ENCODE measurements at regions not wholly inside any gene's neighbourhood (a gene's known extent, or its start where the extent isn't known, plus 50 kb on each side); places are given as distances from the start of the nearest gene placed in this dataset.
"Not testable (repeated sequence)": the region's sequence is repeated elsewhere in the genome, so short reads cannot be mapped to it uniquely, and the experiment has no call there.

DNA sequence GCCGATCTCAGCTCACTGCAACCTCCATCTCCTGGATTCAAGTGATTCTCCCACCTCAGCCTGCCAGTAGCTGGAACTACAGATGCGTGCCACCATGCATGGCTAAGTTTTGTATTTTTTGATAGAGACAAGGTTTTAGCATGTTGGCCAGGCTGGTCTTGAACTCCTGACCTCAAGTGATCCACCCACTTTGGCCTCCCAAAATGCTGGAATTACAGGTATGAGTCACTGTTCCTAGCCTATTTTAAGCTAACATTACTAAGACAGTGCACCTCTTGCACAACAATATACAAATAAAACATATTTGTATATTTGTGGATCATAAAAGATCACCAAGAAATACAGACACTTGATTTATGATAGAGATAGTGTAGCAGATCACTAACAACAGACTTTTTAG, 139.1 kb downstream of the DUSP10 start:
- Histone ChIP-seq H3K4me1 (ENCODE audit: insufficient read depth, low read length, poor library complexity, severe bottlenecking) (no peaks in the 10 kb centered on the region), H3K36me3 (ENCODE audit: insufficient read depth, low read length) (no peaks in the 10 kb centered on the region), H3K9me2 (ENCODE audit: insufficient read depth, low read length) (no peaks in the 10 kb centered on the region), H3K79me2 (ENCODE audit: insufficient read depth, low read depth, low read length) (no peaks in the 10 kb centered on the region), H2AFZ (ENCODE audit: low read length) (no peak overlapping the region), H3K9me3 (ENCODE audit: low read length) (no peaks in the 10 kb centered on the region), H3K27ac (ENCODE audit: low read depth, low read length, poor library complexity, severe bottlenecking) (no peak overlapping the region), H4K20me1 (ENCODE audit: insufficient read depth, low read length) (no peaks in the 10 kb centered on the region), H3K4me2 (ENCODE audit: low read length) (no peak overlapping the region), H3K4me3 (ENCODE audit: low read depth, low read length, poor library complexity, severe bottlenecking) (no peak overlapping the region)
- intact Hi-C loops (cut with micrococcal nuclease; ENCODE audit: unreplicated experiment): no loop called here
- no peak for DNase-seq (ENCODE audit: low spot score)
- no TSS peak for BruUV-seq (replicated peaks)
- ChIA-PET CTCF (ENCODE audit: unreplicated experiment) (no interaction called here), POLR2A (no interaction called here)
- TF ChIP-seq EZH2phosphoT487 (IDR thresholded peaks at IDR 0.05; ENCODE audit: borderline replicate concordance, low read depth, low read length): no peak

GRCh38 chr1:221604390-221604789, 137.5 kb downstream of the DUSP10 start:
- H3K36me3 ChIP-seq (ENCODE audit: insufficient read depth, low read length); H3K27ac ChIP-seq (ENCODE audit: low read depth, low read length, poor library complexity, severe bottlenecking); H3K4me3 ChIP-seq (ENCODE audit: low read depth, low read length, poor library complexity, severe bottlenecking); H3K4me2 ChIP-seq (ENCODE audit: low read length); H2AFZ ChIP-seq (ENCODE audit: low read length); DNase-seq (ENCODE audit: low spot score); H4K20me1 ChIP-seq (ENCODE audit: insufficient read depth, low read length); H3K79me2 ChIP-seq (ENCODE audit: insufficient read depth, low read depth, low read length); H3K4me1 ChIP-seq (ENCODE audit: insufficient read depth, low read length, poor library complexity, severe bottlenecking); H3K9me2 ChIP-seq (ENCODE audit: insufficient read depth, low read length); intact Hi-C loops (cut with micrococcal nuclease; ENCODE audit: unreplicated experiment); BruUV-seq (replicated peaks); H3K9me3 ChIP-seq (ENCODE audit: low read length); POLR2A ChIA-PET; CTCF ChIA-PET (ENCODE audit: unreplicated experiment): not testable (repeated sequence)

- Histone ChIP-seq H3K9me2 (ENCODE audit: insufficient read depth, low read length) (no peaks in the 10 kb centered on the region), H3K4me1 (ENCODE audit: insufficient read depth, low read length, poor library complexity, severe bottlenecking) (no peaks in the 10 kb centered on the region), H3K27ac (ENCODE audit: low read depth, low read length, poor library complexity, severe bottlenecking) (no peak overlapping the region), H4K20me1 (ENCODE audit: insufficient read depth, low read length) (no peaks in the 10 kb centered on the region), H3K79me2 (ENCODE audit: insufficient read depth, low read depth, low read length) (no peaks in the 10 kb centered on the region), H3K9me3 (ENCODE audit: low read length) (no peaks in the 10 kb centered on the region), H3K36me3 (ENCODE audit: insufficient read depth, low read length) (no peaks in the 10 kb centered on the region), H3K4me2 (ENCODE audit: low read length) (no peak overlapping the region), H2AFZ (ENCODE audit: low read length) (no peak overlapping the region), H3K4me3 (ENCODE audit: low read depth, low read length, poor library complexity, severe bottlenecking) (no peak overlapping the region)
- no peak for DNase-seq (ENCODE audit: low spot score)
- TF ChIP-seq EZH2phosphoT487 (IDR thresholded peaks at IDR 0.05; ENCODE audit: borderline replicate concordance, low read depth, low read length): no peak
- no peak for TF ChIP-seq CTCF (conservative IDR thresholded peaks at IDR 0.05; ENCODE audit: low read length)
- intact Hi-C loops (cut with micrococcal nuclease; ENCODE audit: unreplicated experiment): no loop called here
- ChIA-PET POLR2A (interaction anchor here (0.6 to 1.5 kb wide), 4 partner anchors 14 to 86 kb away, joined by 3 to 4 read pairs (median 3); no protein-coding TSS in a partner anchor), CTCF (ENCODE audit: unreplicated experiment) (no interaction called here)
- BruUV-seq (replicated peaks): no TSS peak
Observed at GRCh38 chr1:221604948-221605347, 136.9 kb downstream of the DUSP10 start.

GRCh38 chr1:221605569-221605968, 136.3 kb downstream of the DUSP10 start:
- Histone ChIP-seq H3K9me3 (ENCODE audit: low read length) (no peaks in the 10 kb centered on the region), H3K4me2 (ENCODE audit: low read length) (no peak overlapping the region), H4K20me1 (ENCODE audit: insufficient read depth, low read length) (no peaks in the 10 kb centered on the region), H3K79me2 (ENCODE audit: insufficient read depth, low read depth, low read length) (no peaks in the 10 kb centered on the region), H3K27ac (ENCODE audit: low read depth, low read length, poor library complexity, severe bottlenecking) (no peak overlapping the region), H3K4me3 (ENCODE audit: low read depth, low read length, poor library complexity, severe bottlenecking) (no peak overlapping the region), H3K9me2 (ENCODE audit: insufficient read depth, low read length) (no peaks in the 10 kb centered on the region), H2AFZ (ENCODE audit: low read length) (no peak overlapping the region), H3K36me3 (ENCODE audit: insufficient read depth, low read length) (no peaks in the 10 kb centered on the region), H3K4me1 (ENCODE audit: insufficient read depth, low read length, poor library complexity, severe bottlenecking) (no peaks in the 10 kb centered on the region)
- intact Hi-C loops (cut with micrococcal nuclease; ENCODE audit: unreplicated experiment): no loop called here
- no TSS peak for BruUV-seq (replicated peaks)
- TF ChIP-seq EZH2phosphoT487 (IDR thresholded peaks at IDR 0.05; ENCODE audit: borderline replicate concordance, low read depth, low read length) (no peak), CTCF (conservative IDR thresholded peaks at IDR 0.05; ENCODE audit: low read length) (no peak)
- ChIA-PET POLR2A (interaction anchor here (0.6 to 1.5 kb wide), 2 partner anchors 80 to 85 kb away, joined by 3 to 4 read pairs; no protein-coding TSS in a partner anchor), CTCF (ENCODE audit: unreplicated experiment) (no interaction called here)
- no peak for DNase-seq (ENCODE audit: low spot score)
